ENCODE measurements at regions not wholly inside any gene's neighbourhood (a gene's known extent, or its start where the extent isn't known, plus 50 kb on each side); places are given as distances from the start of the nearest gene placed in this dataset.
"Not testable (repeated sequence)": the region's sequence is repeated elsewhere in the genome, so short reads cannot be mapped to it uniquely, and the experiment has no call there.

GRCh38 chr7:53087274-53087673, 51.8 kb downstream of the POM121L12 start:
- no peaks in the 10 kb centered on the region for H3K27me3 Mint-ChIP-seq
- no peak for ATAC-seq (replicated peaks)

GRCh38 chr7:53094191-53094590, 58.8 kb downstream of the POM121L12 start:
- no peak overlapping the region for H3K27ac Mint-ChIP-seq
- H3K36me3 Mint-ChIP-seq = no peaks in the 10 kb centered on the region
- DNase-seq (no peak), ATAC-seq (replicated peaks) (no peak)
- H3K4me3 Mint-ChIP-seq = no peak overlapping the region
- H3K9me3 Mint-ChIP-seq = peaks cover 2 to 8% of the 10 kb centered on the region in 2 donors
- no peaks in the 10 kb centered on the region for H3K27me3 Mint-ChIP-seq
- no peaks in the 10 kb centered on the region for H3K4me1 Mint-ChIP-seq

More at GRCh38 chr7:53087274-53087673, 51.8 kb downstream of the POM121L12 start:
- Mint-ChIP-seq H3K27ac (no peak overlapping the region), H3K4me1 (no peaks in the 10 kb centered on the region), H3K4me3 (no peak overlapping the region), H3K9me3 (peaks cover 9 to 17% of the 10 kb centered on the region in 2 donors), H3K36me3 (no peaks in the 10 kb centered on the region)
- DNase-seq = no peak

- DNase-seq (no peak), ATAC-seq (replicated peaks) (no peak)
- Mint-ChIP-seq H3K27ac (no peak overlapping the region), H3K4me1 (no peaks in the 10 kb centered on the region), H3K9me3 (peaks cover 2 to 8% of the 10 kb centered on the region in 2 donors), H3K4me3 (no peak overlapping the region), H3K36me3 (no peaks in the 10 kb centered on the region), H3K27me3 (no peaks in the 10 kb centered on the region)
Observed at GRCh38 chr7:53094827-53095226, 59.4 kb downstream of the POM121L12 start.

GRCh38 chr7:53095731-53096501, 60.5 kb downstream of the POM121L12 start:
- Mint-ChIP-seq H3K9me3 (peaks cover 3 to 8% of the 10 kb centered on the region in 2 donors), H3K27me3 (no peaks in the 10 kb centered on the region), H3K27ac (no peak overlapping the region), H3K36me3 (no peaks in the 10 kb centered on the region), H3K4me3 (no peak overlapping the region), H3K4me1 (no peaks in the 10 kb centered on the region)
- ATAC-seq (replicated peaks) = no peak
- no peak for DNase-seq

- Mint-ChIP-seq H3K27ac (no peak overlapping the region), H3K36me3 (no peaks in the 10 kb centered on the region), H3K9me3 (peaks cover 1 to 4% of the 10 kb centered on the region in 2 donors), H3K27me3 (no peaks in the 10 kb centered on the region), H3K4me3 (no peak overlapping the region), H3K4me1 (no peaks in the 10 kb centered on the region)
- ATAC-seq (replicated peaks) (no peak), DNase-seq (no peak)
Observed at GRCh38 chr7:53100091-53100490, 64.7 kb downstream of the POM121L12 start.

- Mint-ChIP-seq H3K9me3 (peaks cover 1 to 4% of the 10 kb centered on the region in 2 donors), H3K4me1 (no peaks in the 10 kb centered on the region)
- no peak for ATAC-seq (replicated peaks)
Observed at GRCh38 chr7:53101026-53101425, 65.6 kb downstream of the POM121L12 start.

GRCh38 chr7:53110425-53110824, 75.0 kb downstream of the POM121L12 start:
- H3K4me3 Mint-ChIP-seq = no peak overlapping the region
- H3K4me1 Mint-ChIP-seq = no peaks in the 10 kb centered on the region
- H3K36me3 Mint-ChIP-seq = no peaks in the 10 kb centered on the region
- H3K27me3 Mint-ChIP-seq = no peaks in the 10 kb centered on the region
- no peak for DNase-seq
- no peak overlapping the region for H3K27ac Mint-ChIP-seq
- no peak for ATAC-seq (replicated peaks)
- H3K9me3 Mint-ChIP-seq = peaks cover 0 to 4% of the 10 kb centered on the region in 2 donors

More at GRCh38 chr7:53101026-53101425, 65.6 kb downstream of the POM121L12 start:
- H3K27me3 Mint-ChIP-seq = no peaks in the 10 kb centered on the region
- no peak overlapping the region for H3K27ac Mint-ChIP-seq
- H3K36me3 Mint-ChIP-seq = no peaks in the 10 kb centered on the region
- no peak for DNase-seq
- H3K4me3 Mint-ChIP-seq = no peak overlapping the region

GRCh38 chr7:53111031-53111430, 75.6 kb downstream of the POM121L12 start:
- Mint-ChIP-seq H3K4me1 (no peaks in the 10 kb centered on the region), H3K9me3 (peaks cover 0 to 4% of the 10 kb centered on the region in 2 donors), H3K4me3 (no peak overlapping the region), H3K36me3 (no peaks in the 10 kb centered on the region), H3K27me3 (no peaks in the 10 kb centered on the region), H3K27ac (no peak overlapping the region)
- no peak for ATAC-seq (replicated peaks)
- no peak for DNase-seq

- Mint-ChIP-seq H3K4me3 (no peak overlapping the region), H3K4me1 (no peaks in the 10 kb centered on the region), H3K27me3 (no peaks in the 10 kb centered on the region), H3K27ac (no peak overlapping the region), H3K36me3 (no peaks in the 10 kb centered on the region), H3K9me3 (peaks cover 3 to 4% of the 10 kb centered on the region in 2 donors)
- ATAC-seq (replicated peaks) = no peak
- no peak for DNase-seq
Observed at GRCh38 chr7:53113424-53113823, 78.0 kb downstream of the POM121L12 start.

GRCh38 chr7:53119514-53119941, 84.1 kb downstream of the POM121L12 start:
- Mint-ChIP-seq H3K9me3 (peaks cover 5 to 10% of the 10 kb centered on the region in 2 donors), H3K4me1 (no peaks in the 10 kb centered on the region), H3K27ac (no peak overlapping the region), H3K36me3 (no peaks in the 10 kb centered on the region), H3K27me3 (no peaks in the 10 kb centered on the region), H3K4me3 (no peak overlapping the region)
- DNase-seq (no peak), ATAC-seq (replicated peaks) (no peak)

- H3K36me3 Mint-ChIP-seq = no peaks in the 10 kb centered on the region
- no peak for DNase-seq
- no peak overlapping the region for H3K27ac Mint-ChIP-seq
- H3K9me3 Mint-ChIP-seq = peaks cover 5 to 11% of the 10 kb centered on the region in 2 donors
- H3K27me3 Mint-ChIP-seq = no peaks in the 10 kb centered on the region
- no peak for ATAC-seq (replicated peaks)
- no peak overlapping the region for H3K4me3 Mint-ChIP-seq
- H3K4me1 Mint-ChIP-seq = no peaks in the 10 kb centered on the region
Observed at GRCh38 chr7:53121374-53121773, 85.9 kb downstream of the POM121L12 start.

GRCh38 chr7:53131697-53132096, 96.3 kb downstream of the POM121L12 start:
- ATAC-seq (replicated peaks) (no peak), DNase-seq (no peak)
- Mint-ChIP-seq H3K27me3 (no peaks in the 10 kb centered on the region), H3K36me3 (no peaks in the 10 kb centered on the region), H3K4me3 (no peak overlapping the region), H3K9me3 (peaks cover 7 to 11% of the 10 kb centered on the region in 2 donors), H3K4me1 (no peaks in the 10 kb centered on the region), H3K27ac (no peak overlapping the region)

- H3K4me3 Mint-ChIP-seq = no peak overlapping the region
Observed at GRCh38 chr7:53151496-53151895, 116.1 kb downstream of the POM121L12 start.

GRCh38 chr7:53187184-53187583, 151.8 kb downstream of the POM121L12 start:
- H3K36me3 Mint-ChIP-seq; DNase-seq; ATAC-seq (replicated peaks); H3K27me3 Mint-ChIP-seq; H3K27ac Mint-ChIP-seq; H3K4me3 Mint-ChIP-seq; H3K9me3 Mint-ChIP-seq; H3K4me1 Mint-ChIP-seq: not testable (repeated sequence)

More at GRCh38 chr7:53151496-53151895, 116.1 kb downstream of the POM121L12 start:
- Mint-ChIP-seq H3K9me3 (peaks cover 5 to 12% of the 10 kb centered on the region in 2 donors), H3K27ac (no peak overlapping the region), H3K36me3 (no peaks in the 10 kb centered on the region), H3K27me3 (no peaks in the 10 kb centered on the region), H3K4me1 (no peaks in the 10 kb centered on the region)
- DNase-seq (no peak), ATAC-seq (replicated peaks) (no peak)

GRCh38 chr7:53191191-53191695, 155.8 kb downstream of the POM121L12 start:
- DNase-seq (no peak), ATAC-seq (replicated peaks) (no peak)
- no peaks in the 10 kb centered on the region for H3K4me1 Mint-ChIP-seq
- H3K9me3 Mint-ChIP-seq = peaks cover 4 to 6% of the 10 kb centered on the region in 2 donors
- H3K27me3 Mint-ChIP-seq = no peaks in the 10 kb centered on the region
- H3K27ac Mint-ChIP-seq = no peak overlapping the region
- no peaks in the 10 kb centered on the region for H3K36me3 Mint-ChIP-seq
- H3K4me3 Mint-ChIP-seq = no peak overlapping the region
